H1 (cell line): ENCODE measurements at regions not wholly inside any gene's neighbourhood (a gene's known extent, or its start where the extent isn't known, plus 50 kb on each side); places are given as distances from the start of the nearest gene placed in this dataset.

Source experiments
- CEBPB ChIP-seq: IDR thresholded peaks from 2 replicates; pipeline ENCODE4 v1.6.1; 2012; ENCODE audit warnings: low read depth, low read length
- TF ChIP-seq, protein P1 (sequence below), 3 experiments: IDR thresholded peaks; 1 replicate in 2 of 3; 2 replicates in 1 of 3; pipeline versions ENCODE4 v1.5.1 to v1.6.1; 2011; ENCODE audit warnings: low read length in 3 of 3, mild to moderate bottlenecking in 3 of 3, inconsistent platforms in 2 of 3, low read depth in 1 of 3, moderate library complexity in 1 of 3; ENCODE audit not compliant: insufficient read depth in 1 of 3; ENCODE audit errors: control extremely low read depth in 1 of 3

DNA sequence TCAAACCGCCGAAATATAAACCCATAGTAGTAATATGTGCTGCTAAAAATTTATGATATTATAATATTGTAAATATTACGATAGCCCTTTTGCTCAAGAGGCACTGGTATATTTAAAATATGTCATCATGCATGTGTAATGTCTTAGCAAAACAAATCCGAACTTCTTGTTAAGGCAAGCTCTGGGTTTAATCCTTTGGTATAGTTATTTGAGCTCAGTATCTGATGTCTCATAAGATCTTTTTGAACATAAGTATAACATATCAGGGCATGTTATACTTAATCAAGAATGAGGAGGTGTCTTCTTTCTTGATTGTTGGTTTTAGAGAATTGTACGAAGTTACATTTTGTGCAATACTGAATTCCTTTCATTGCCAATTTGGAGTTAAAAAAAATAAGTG lies 154.1 kb upstream of the CBLB start (continued):
- TF ChIP-seq, protein P1, sequence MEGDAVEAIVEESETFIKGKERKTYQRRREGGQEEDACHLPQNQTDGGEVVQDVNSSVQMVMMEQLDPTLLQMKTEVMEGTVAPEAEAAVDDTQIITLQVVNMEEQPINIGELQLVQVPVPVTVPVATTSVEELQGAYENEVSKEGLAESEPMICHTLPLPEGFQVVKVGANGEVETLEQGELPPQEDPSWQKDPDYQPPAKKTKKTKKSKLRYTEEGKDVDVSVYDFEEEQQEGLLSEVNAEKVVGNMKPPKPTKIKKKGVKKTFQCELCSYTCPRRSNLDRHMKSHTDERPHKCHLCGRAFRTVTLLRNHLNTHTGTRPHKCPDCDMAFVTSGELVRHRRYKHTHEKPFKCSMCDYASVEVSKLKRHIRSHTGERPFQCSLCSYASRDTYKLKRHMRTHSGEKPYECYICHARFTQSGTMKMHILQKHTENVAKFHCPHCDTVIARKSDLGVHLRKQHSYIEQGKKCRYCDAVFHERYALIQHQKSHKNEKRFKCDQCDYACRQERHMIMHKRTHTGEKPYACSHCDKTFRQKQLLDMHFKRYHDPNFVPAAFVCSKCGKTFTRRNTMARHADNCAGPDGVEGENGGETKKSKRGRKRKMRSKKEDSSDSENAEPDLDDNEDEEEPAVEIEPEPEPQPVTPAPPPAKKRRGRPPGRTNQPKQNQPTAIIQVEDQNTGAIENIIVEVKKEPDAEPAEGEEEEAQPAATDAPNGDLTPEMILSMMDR (IDR thresholded peaks at IDR 0.05; ENCODE audit: control extremely low read depth in 1 of 3, insufficient read depth in 1 of 3, low read depth in 1 of 3, low read length in 3 of 3): no peak
- TF ChIP-seq CEBPB: no peak
